HG02870 (cell line): ENCODE measurements at regions not wholly inside any gene's neighbourhood (a gene's known extent, or its start where the extent isn't known, plus 50 kb on each side); places are given as distances from the start of the nearest gene placed in this dataset.

Experiments used
- ATAC-seq: cut with Tn5 transposase; IDR thresholded peaks from one replicate; pipeline ENCODE4 v1.9.1; 2021; ENCODE audit warnings: mild to moderate bottlenecking, moderate library complexity; ENCODE audit not compliant: unreplicated experiment

DNA sequence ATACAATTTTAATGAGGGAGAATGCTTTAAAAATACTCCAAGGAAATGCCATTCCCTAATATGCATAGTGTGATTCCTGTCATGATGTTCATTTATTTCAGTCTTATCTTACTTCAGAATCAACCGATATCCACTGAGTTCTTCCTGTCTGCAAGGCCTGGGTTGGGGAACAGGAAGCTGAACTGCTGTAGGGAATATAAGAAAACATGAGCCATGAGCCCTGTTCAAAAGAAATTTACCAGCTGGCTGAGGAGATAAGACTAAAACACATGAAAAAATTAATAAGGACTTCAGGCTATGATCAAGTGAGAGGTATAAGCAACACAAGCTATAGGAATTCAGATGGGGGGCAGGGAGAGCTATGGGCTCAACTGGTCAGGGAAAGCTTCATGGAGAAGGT is 184.7 kb downstream of the PLPP4 start:
- no peak for ATAC-seq

DNA sequence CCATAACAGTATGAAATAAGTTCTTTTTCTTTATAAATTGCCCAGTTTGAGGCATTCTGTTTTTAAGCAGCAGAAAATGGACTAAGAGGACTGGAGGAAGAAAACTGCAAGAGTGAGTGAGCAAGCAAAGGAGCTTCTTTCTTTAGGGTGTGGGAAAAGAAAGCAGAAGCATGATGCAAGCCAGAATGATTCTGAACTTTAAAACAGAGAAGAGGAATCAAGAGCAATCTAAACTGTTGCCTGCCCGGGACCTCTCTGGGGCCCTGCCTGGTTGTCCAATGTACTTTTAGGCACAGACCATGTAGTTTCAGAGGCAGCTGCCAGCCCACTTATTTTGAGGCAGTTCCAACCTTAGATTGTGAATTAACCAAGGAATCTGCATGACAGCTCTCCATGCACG is 186.3 kb downstream of the PLPP4 start:
- ATAC-seq = no peak

DNA sequence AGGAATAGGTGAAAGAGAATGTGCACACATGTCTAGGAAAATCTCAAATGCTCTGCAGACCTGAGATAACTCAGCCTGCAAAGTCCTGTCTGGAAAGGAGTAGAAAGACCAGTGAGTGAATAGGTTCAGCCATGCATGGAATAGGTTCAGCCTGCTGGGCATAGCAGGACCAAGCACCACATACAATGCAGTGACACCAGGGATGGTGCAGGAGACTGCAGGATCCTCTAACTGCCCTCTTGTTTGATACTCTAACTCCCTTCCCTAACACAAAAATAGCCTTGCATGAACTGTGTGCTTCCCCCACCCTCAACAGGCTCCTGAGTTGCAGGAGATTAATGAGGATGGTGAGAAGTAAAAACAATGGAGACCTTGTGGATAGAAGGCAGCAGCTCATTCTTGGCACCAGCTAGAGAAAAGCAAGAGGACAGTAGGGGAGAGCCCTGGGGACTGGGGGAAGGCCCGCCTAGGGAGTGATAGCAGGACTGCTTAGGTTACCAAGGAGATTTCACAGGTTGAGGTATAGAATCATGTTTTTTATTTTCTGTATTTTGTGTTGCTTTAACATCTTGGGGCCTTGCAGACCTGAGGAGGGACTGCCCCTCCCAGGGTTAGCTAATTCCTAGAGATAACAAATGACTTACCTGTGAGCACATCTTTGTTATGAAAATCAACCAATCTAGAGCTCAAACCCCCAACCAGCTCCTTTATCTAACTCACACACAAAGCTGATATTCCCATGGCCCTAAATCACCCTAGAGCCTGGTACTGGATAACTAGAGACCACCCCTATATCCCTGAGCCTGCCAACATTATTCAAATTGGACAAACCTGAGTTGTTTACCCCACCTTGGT is 187.8 kb downstream of the PLPP4 start:
- ATAC-seq = no peak

DNA sequence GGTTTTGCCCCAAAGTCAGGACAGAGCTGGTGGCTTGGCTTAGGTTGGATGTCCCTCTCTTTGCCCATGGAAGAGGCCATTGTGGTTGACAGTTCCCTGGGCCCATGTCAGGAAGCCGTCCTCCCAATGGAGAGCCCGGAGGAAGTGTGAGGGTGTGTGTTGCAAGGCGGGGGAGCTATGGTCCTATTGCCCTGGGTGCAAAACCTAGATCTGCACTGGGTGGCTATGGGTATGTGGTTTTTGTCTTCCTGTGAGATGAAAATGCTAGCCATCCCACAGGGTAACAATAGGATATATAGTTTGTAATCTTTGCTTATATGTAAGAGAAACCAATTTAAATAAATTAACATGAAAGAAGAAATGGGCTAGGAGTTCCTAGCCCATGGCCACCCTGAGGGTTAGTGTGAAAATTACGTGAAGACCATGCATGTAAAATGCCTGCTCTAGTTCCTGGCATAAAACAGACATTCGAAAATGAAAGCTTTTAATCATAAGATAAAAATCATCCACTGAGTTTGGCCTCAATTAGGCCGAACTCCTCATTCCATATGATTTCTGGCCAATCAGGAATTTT is 189.2 kb downstream of the PLPP4 start:
- ATAC-seq = no peak

DNA sequence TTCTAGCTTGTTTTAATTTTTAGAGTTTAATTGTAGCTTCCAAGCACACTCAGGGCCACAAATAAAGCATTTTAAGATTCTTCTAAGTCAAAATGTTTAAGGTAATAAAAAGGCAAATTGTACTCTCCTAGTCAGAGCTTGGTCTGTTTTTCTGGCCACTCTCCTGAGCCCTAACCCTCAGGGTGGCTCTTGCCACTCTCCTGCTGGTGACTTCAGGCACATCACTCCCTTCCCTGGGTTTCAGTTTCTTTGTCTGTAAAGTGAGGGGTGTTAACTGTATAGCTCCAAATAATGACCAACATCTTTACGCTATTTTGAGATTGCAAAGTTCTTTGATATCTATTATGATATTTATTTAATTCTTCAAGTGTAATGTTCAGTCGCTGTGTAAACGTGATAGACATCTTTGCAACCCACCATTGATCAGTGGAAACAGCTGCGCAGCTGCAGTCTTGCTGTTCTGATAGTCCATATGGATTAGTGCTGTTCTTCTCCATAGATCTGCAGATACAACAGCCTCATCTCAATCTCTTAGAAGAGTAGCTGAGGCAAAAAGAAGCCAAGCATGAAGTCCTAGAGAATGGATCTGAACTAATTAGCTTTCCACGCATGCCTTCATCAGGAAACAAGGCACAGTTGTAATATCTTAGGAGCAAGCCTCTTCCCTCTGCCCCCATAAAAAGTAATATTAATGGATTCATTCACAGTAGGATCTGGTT is 189.9 kb downstream of the PLPP4 start:
- ATAC-seq = no peak

DNA sequence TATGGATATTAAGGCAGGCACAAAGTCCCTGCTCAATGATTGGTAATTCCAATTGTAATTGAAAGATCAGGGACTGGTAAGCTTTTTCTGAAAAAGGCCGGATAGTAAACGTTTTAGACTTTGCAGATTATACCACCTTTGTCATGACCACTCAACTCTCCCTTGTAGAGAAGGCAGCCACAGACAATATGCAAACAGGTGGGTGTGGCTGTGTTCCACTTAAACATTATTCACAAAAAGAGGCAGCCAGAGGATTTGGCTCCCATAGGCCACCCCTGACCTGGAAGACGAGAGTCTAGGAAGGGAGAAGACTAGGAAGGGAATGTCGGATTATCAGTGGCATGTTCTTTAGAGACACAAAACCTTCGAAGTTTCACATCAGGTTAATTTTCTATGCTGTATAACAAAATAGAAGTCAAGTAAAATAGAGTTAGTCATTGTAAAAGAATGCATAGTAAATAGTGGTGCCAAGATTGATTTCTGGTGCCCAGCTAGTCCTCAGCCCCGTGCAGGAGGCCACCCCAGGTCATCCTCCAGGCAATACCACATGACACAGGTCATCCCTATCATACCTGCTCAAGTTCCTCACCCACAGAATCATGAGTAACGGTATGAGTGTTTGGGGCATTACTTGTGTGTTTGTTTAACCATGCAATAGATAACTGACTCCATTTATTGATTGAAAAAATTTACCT is 193.8 kb downstream of the PLPP4 start:
- ATAC-seq = no peak

DNA sequence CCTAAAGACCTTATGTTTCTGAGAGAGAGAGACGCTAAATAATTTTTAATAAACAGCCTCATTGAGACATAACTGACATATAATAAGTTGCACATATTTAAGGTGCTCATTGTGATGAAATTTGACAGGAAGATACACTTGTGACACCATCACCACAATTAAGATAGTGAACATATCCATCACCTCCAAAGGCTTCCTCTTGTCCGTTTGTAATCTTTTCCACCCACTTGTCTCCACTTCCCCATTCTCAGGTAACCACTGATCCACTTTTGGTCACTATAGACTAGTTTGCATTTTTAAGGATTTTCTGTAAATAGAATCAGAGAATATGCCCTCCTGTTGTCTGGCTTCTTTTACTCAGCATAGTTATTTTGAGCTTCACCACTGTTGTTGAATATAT is 195.1 kb upstream of the WDR11 start:
- no peak for ATAC-seq

DNA sequence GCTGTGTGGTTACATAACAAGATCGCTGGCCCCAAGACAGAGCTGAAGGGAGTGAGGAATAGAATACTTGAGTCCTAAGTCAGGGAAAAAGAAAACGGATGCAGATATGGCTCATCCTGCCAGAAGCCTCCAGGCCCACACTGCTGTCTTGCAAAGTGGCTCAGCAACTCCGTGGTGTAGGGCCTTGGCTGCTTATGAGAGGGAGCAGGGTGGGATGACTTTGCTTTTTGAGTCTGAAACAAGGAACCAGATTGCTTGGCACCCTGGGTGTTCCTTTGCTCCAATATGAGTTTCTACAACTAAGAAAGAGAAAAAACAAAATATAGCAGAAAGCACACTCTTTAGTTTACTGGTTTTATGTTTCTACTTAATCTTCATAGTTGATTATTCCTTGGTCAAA is 193.8 kb upstream of the WDR11 start:
- no peak for ATAC-seq

DNA sequence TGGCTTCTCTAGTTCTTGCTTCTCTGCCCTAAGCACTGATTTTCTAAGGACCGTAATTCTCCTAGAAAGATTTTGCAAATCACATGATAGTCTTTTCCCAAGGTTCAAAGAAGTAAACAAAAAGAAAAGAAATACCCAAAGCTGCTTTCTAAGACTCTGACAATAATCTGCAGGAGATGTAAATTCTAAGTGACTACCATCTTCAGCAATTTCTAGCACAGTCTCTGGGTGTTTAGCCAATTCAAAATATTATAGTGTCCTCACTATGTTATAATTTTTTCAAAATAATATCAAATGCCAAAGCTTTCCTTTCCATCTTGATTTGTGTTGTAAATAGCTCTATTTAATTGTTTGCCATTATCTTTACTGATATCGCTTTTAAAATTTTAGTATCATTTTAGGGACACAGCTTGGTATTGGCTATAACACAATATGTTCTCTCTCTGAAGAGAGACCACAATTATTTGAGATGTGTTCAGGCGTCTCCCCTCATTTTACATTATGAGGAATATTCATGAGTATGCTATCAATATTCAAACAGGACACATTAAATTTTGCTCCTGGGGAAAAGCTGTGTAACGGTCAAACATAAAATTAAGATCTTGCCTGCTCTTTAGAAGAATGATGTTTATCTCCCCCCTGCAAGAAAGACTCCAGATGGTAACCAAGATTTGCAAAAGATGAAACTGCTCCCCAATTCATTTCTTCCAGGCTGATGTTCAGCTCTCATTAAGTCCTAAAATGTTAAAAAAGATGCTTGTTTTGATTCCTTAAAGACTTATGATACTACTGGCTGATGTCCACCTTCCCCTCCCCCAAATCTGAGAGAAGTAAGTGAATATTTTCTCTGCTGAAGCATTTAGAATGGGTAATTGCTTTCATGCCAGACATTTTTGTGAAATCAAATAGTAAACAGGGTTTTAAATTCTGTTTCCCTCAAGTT is 191.9 kb upstream of the WDR11 start:
- ATAC-seq = no peak

DNA sequence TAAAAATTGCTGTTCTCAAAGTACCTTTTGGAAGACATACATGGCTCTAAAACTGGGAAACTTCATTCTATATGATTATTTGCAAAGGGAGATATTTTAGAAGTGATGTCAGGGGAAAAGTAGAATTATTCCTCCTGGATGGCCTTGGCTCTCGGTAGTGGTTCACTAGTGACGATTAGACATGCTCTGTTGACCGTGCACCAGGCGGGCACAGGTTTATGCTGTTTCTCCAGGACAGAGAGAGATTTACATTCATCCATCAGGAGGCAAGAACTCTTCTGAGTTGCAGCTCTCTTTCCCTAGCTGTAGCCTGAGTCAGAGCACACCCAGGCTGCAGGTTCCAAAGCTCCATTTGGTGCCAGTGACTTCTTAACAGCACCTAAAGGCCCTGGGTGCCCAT is 184.9 kb upstream of the WDR11 start:
- ATAC-seq = no peak

DNA sequence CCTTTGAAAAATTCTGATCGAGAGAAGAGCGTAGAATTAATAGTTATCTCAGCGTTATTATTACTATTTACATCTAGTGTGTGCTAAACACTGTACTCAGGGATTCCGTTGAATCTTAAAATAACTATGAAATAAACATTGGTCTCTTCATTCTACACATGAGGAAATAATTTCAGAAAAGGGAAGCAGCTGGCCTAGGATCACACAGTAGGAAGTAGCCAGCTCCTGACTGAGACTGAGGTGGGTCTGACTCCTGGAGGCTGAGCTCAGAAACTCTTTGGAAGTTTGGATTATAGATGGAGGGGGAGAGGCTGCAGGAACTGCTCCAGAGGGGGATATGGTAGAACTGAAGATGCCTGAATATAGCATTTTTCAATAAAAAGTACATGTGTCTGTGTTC is 183.9 kb upstream of the WDR11 start:
- no peak for ATAC-seq

DNA sequence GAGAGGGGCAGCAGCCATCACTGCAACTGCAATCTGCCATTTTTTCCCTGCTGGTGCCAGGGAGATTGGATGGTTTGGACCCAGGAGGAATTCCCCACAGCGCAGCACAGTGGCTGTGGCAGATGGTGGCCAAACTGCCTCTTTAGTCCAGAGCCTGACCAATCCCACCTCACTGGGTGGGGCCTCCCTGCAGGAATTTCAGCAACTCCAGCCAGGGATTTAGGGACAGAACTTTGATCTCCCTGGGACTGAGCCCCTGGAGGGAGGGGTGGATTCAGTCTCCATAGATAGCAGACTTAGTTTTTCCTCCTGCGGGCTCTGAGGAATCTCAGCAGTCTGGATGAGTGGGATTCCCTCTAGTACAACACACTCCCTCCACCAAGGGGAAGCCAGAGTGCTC is 179.7 kb upstream of the WDR11 start:
- no peak for ATAC-seq

DNA sequence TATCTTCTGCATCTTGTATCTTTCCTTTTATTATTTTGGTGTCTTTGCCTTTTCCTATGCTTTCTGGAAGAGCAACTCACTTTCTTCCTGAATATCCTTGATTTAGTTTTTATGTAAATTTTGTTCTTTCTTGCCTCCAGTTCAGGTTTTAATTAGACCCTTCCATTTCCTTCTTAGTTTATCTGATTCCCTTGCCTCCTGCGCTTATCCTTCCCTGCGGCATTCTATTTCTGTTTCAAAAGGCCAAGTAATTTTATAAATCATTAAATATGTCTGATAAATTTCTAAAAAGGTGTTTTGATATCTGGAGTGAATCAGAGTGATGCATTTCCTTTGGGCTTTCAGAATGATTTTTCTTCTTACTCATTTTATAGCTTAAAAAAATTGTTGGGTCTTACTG is 167.7 kb upstream of the WDR11 start:
- ATAC-seq = no peak

DNA sequence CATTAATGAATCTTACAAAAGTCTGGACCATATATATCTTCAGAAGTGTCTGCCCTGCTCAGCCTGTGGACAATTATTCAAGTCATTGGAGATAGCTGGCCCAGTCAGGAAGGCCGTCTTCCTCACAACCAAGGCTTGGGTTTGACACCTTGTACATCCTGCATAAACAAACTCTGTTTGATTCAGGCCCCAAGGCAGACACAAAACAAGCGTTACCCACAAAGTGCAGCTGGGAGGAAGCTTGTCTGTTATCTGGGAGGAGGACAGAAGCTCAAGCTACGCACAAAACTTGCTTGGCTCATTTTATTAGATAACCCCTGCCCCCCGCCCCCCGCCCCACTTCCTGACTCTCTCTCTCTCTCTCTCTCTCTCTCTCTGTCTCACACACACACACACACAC is 166.9 kb upstream of the WDR11 start:
- ATAC-seq = no peak

DNA sequence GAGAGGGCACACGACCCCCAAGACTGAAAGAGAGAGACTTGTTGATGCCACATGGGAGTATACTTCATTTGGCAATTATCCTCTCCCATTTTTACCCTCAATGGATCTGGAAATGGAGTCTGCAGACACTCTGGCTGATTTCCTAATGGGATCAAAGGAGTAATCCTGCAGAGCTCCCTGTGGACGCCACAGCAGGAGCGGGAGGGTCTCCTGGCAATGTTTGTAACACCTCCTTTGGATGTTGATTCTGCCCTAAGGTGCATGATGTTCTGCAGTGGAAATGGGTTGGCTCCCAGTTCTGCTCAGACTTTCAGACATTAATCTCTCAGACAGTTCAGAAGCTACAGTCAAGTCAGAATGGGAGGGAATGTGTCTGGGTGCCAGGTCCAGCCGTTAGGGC is 166.0 kb upstream of the WDR11 start:
- no peak for ATAC-seq

DNA sequence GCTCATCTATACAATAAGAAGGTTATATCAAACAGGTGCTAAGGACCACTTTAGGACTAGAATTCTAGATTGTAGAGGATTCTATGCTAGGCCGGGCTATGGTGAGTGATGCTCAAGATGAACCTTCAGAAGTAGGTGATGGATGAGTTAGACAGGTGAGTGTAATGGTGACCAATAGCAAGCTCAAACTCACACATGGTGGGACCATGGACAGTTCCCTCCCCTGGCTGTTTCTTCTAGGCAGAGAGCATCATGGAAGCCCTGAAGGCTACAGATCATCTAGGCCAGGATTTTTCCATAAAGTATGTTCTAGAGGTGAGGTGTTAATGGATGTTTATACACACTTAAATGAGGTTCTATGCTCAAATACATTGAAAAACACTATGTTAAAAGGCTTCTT is 162.2 kb upstream of the WDR11 start:
- ATAC-seq = no peak

DNA sequence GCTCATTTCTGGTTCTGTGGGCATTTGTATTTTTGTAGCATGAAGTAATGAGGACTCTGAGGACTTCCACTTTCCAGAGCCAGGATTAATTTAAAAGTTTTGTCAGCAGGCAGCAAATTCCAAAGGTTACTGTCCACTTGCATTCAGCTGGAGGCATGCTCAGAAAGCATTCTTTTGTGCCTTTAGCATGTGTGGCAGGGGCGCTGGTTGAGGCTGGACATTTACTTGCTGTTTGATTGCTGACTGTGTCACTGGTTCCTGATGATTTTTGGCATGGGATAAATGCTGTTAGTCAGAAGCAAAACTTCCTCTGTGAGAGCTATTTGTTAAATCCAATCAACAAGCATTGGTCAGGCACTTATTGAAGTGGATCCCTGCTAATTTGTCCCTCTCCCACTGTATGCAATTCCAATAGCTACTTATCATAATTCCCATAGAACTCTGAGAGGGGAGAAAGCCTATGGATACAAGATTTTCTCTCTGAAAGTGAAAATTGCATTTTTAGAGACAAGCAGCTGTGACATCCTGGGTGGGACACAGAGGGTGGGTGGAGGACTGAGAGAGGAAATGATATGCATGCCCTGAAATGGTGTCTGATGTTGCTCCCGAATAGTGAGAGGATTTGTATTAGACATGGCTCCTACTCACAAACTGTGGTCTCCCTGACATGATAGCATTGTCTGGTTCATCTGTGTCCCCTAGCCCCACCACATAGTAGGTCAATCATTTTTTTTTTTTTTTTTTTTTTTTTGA is 161.2 kb upstream of the WDR11 start:
- ATAC-seq = no peak

DNA sequence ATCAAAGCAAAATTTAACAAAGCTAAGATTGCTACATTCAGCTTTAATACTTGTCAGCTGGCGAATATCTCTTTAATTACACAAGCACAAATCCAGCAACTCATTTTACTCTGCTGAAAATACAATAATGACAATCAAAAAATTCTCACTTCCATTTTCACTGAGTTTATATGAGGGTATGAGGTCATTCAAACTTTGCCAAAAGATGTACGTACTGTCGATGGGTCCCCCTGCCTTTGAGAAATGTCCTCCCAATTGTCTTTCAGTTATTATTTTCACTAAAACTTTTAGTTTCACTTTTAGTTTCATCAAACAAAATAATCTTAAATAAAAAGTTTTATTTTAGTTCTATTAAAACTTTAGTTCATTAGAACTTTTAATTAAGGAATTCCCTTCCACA is 159.5 kb upstream of the WDR11 start:
- ATAC-seq = no peak

DNA sequence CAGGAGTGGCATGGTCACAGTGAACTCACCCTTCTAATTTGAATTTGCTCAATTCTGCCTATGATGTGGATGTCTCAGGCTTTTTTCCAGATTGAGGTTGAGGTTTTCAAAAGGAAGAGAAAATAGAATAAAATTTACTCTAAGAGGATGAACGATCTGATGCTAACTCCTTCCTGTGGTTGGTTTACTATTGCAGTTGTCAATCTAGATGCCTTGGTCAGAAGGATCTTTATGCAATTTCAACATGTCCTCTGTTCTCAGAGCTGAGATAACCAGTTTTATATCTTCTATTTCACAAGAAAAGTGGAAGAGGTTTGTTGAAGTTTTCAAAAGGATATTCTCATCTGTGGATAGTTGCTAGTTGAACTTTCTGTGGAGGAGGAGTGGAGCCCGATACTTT is 150.7 kb upstream of the WDR11 start:
- ATAC-seq = no peak

DNA sequence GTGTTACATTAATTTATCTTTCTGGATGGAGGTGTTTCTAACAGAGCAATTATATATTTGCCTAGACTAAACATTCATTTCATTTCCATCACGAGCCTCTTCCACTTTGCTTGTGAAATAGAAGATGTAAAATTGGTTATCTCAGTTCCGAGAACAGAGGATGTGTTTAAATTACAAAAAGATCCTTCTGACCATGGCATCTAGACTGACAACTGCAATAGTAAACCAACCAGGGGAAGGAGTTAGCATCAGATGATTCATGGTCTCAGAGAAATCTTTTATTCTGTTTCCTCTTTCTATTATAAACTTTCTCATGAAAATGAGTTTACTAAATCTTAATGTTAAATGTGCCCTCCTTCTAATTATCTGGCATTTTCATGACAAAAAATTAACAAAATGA is 149.8 kb upstream of the WDR11 start:
- ATAC-seq = no peak
